HEK293 (cell line): ENCODE measurements at regions not wholly inside any gene's neighbourhood (a gene's known extent, or its start where the extent isn't known, plus 50 kb on each side); places are given as distances from the start of the nearest gene placed in this dataset.

ENCODE experiments used
- BCL11A ChIP-seq: fragments of 450-650 bp; formaldehyde crosslinking; IDR thresholded peaks from 2 replicates; pipeline ENCODE4 v1.5.1; 2016; ENCODE audit warnings: low read depth, missing biosample characterization, missing genetic modification characterization
- GLI2 ChIP-seq: fragments of 450-650 bp; formaldehyde crosslinking; IDR thresholded peaks from 2 replicates; pipeline ENCODE4; 2017; ENCODE audit warnings: missing biosample characterization, missing genetic modification characterization, low read depth, borderline replicate concordance
- HOXA7 ChIP-seq: sonication (generic); formaldehyde crosslinking; IDR thresholded peaks from 2 replicates; pipeline ENCODE4 v1.8.1; 2022; ENCODE audit warnings: missing genetic modification reagents, borderline replicate concordance
- IKZF3 ChIP-seq: fragments of 450-650 bp; IDR thresholded peaks from 2 replicates; pipeline ENCODE4 v1.5.0; 2018; ENCODE audit warnings: missing biosample characterization, mild to moderate bottlenecking, missing genetic modification characterization, moderate library complexity
- KLF8 ChIP-seq: fragments of 450-650 bp; formaldehyde crosslinking; IDR thresholded peaks from 2 replicates; pipeline ENCODE4 v1.5.1; 2016; ENCODE audit warnings: missing biosample characterization, missing genetic modification characterization
- MYNN ChIP-seq: fragments of 450-650 bp; formaldehyde crosslinking; IDR thresholded peaks from 2 replicates; pipeline ENCODE4 v1.5.1; 2016; ENCODE audit warnings: missing biosample characterization, missing genetic modification characterization, borderline replicate concordance
- TSHZ1 ChIP-seq: fragments of 450-650 bp; formaldehyde crosslinking; IDR thresholded peaks from 2 replicates; pipeline ENCODE4 v1.5.1; 2016; ENCODE audit warnings: missing biosample characterization, missing genetic modification characterization, borderline replicate concordance
- ZBTB1 ChIP-seq: fragments of 450-650 bp; formaldehyde crosslinking; IDR thresholded peaks from 2 replicates; pipeline ENCODE4 v1.5.1; 2016; ENCODE audit warnings: missing biosample characterization, missing genetic modification characterization
- ZBTB17 ChIP-seq: fragments of 450-650 bp; formaldehyde crosslinking; IDR thresholded peaks from 2 replicates; pipeline ENCODE4 v1.5.1; 2016; ENCODE audit warnings: missing biosample characterization, missing genetic modification characterization
- ZBTB21 ChIP-seq: fragments of 450-650 bp; formaldehyde crosslinking; IDR thresholded peaks from 2 replicates; pipeline ENCODE4 v1.5.1; 2017; ENCODE audit warnings: missing biosample characterization, missing genetic modification characterization
- ZEB2 ChIP-seq: fragments of 450-650 bp; formaldehyde crosslinking; IDR thresholded peaks from 2 replicates; pipeline ENCODE4 v1.5.1; 2016; ENCODE audit warnings: missing biosample characterization, missing genetic modification characterization
- ZFHX2 ChIP-seq: fragments of 450-650 bp; formaldehyde crosslinking; conservative IDR thresholded peaks from 2 replicates; pipeline ENCODE4 v1.5.1; 2016; ENCODE audit warnings: missing biosample characterization, missing genetic modification characterization
- ZFP37 ChIP-seq: fragments of 450-650 bp; formaldehyde crosslinking; IDR thresholded peaks from 2 replicates; pipeline ENCODE4 v1.5.1; 2016; ENCODE audit warnings: missing biosample characterization, missing genetic modification characterization
- ZNF146 ChIP-seq: fragments of 450-650 bp; formaldehyde crosslinking; IDR thresholded peaks from 2 replicates; pipeline ENCODE4 v1.5.1; 2016; ENCODE audit warnings: missing biosample characterization, missing genetic modification characterization
- ZNF175 ChIP-seq: fragments of 450-650 bp; formaldehyde crosslinking; IDR thresholded peaks from 2 replicates; pipeline ENCODE4 v1.5.1; 2016; ENCODE audit warnings: missing biosample characterization, missing genetic modification characterization
- ZNF2 ChIP-seq: fragments of 450-650 bp; formaldehyde crosslinking; IDR thresholded peaks from 2 replicates; pipeline ENCODE4 v1.5.1; 2016; ENCODE audit warnings: missing biosample characterization, missing genetic modification characterization
- ZNF223 ChIP-seq: fragments of 450-650 bp; formaldehyde crosslinking; IDR thresholded peaks from 2 replicates; pipeline ENCODE4 v1.5.1; 2016; ENCODE audit warnings: missing biosample characterization, missing genetic modification characterization
- ZNF24 ChIP-seq: fragments of 450-650 bp; formaldehyde crosslinking; IDR thresholded peaks from 2 replicates; pipeline ENCODE4 v1.5.1; 2016; ENCODE audit warnings: missing biosample characterization, missing genetic modification characterization
- ZNF292 ChIP-seq: fragments of 450-650 bp; formaldehyde crosslinking; IDR thresholded peaks from 2 replicates; pipeline ENCODE4 v1.5.1; 2016; ENCODE audit warnings: low read depth, missing biosample characterization, missing genetic modification characterization, borderline replicate concordance
- ZNF596 ChIP-seq: fragments of 450-650 bp; IDR thresholded peaks from 2 replicates; pipeline ENCODE4 v1.5.0; 2018; ENCODE audit warnings: missing biosample characterization, mild to moderate bottlenecking, missing genetic modification characterization, moderate library complexity
- ZNF629 ChIP-seq: fragments of 450-650 bp; formaldehyde crosslinking; IDR thresholded peaks from 2 replicates; pipeline ENCODE4 v1.5.1; 2017; ENCODE audit warnings: missing biosample characterization, missing genetic modification characterization
- ZNF658 ChIP-seq: fragments of 450-650 bp; formaldehyde crosslinking; IDR thresholded peaks from 2 replicates; pipeline ENCODE4; 2016; ENCODE audit warnings: missing biosample characterization, missing genetic modification characterization
- ZNF660 ChIP-seq: fragments of 450-650 bp; IDR thresholded peaks from 2 replicates; pipeline ENCODE4 v1.5.1; 2018; ENCODE audit warnings: missing biosample characterization, mild to moderate bottlenecking, missing genetic modification characterization
- ZNF692 ChIP-seq: fragments of 450-650 bp; formaldehyde crosslinking; IDR thresholded peaks from 2 replicates; pipeline ENCODE4 v1.5.1; 2016; ENCODE audit warnings: missing biosample characterization, missing genetic modification characterization
- ZNF785 ChIP-seq: fragments of 450-650 bp; formaldehyde crosslinking; IDR thresholded peaks from 2 replicates; pipeline ENCODE4 v1.5.1; 2016; ENCODE audit warnings: missing biosample characterization, missing genetic modification characterization
- ZNF791 ChIP-seq: fragments of 450-650 bp; formaldehyde crosslinking; IDR thresholded peaks from 2 replicates; pipeline ENCODE4 v1.5.1; 2016; ENCODE audit warnings: missing biosample characterization, missing genetic modification characterization
- ZNF843 ChIP-seq: fragments of 450-650 bp; formaldehyde crosslinking; IDR thresholded peaks from 2 replicates; pipeline ENCODE4 v1.5.1; 2016; ENCODE audit warnings: missing biosample characterization, missing genetic modification characterization
- ZXDB ChIP-seq: fragments of 450-650 bp; formaldehyde crosslinking; IDR thresholded peaks from 2 replicates; pipeline ENCODE4 v1.5.1; 2016; ENCODE audit warnings: missing biosample characterization, missing genetic modification characterization
- TF ChIP-seq, protein P1 (sequence below): fragments of 450-650 bp; formaldehyde crosslinking; IDR thresholded peaks from 2 replicates; pipeline ENCODE4 v1.5.1; 2016; ENCODE audit warnings: missing biosample characterization, missing genetic modification characterization, borderline replicate concordance
- TF ChIP-seq, protein P2 (sequence below): fragments of 450-650 bp; formaldehyde crosslinking; IDR thresholded peaks from 2 replicates; pipeline ENCODE4 v1.5.1; 2016; ENCODE audit warnings: missing biosample characterization, missing genetic modification characterization
- TF ChIP-seq, protein P3 (sequence below): fragments of 450-650 bp; formaldehyde crosslinking; IDR thresholded peaks from 2 replicates; pipeline ENCODE4 v1.5.1; 2017; ENCODE audit warnings: missing biosample characterization, missing genetic modification characterization

DNA sequence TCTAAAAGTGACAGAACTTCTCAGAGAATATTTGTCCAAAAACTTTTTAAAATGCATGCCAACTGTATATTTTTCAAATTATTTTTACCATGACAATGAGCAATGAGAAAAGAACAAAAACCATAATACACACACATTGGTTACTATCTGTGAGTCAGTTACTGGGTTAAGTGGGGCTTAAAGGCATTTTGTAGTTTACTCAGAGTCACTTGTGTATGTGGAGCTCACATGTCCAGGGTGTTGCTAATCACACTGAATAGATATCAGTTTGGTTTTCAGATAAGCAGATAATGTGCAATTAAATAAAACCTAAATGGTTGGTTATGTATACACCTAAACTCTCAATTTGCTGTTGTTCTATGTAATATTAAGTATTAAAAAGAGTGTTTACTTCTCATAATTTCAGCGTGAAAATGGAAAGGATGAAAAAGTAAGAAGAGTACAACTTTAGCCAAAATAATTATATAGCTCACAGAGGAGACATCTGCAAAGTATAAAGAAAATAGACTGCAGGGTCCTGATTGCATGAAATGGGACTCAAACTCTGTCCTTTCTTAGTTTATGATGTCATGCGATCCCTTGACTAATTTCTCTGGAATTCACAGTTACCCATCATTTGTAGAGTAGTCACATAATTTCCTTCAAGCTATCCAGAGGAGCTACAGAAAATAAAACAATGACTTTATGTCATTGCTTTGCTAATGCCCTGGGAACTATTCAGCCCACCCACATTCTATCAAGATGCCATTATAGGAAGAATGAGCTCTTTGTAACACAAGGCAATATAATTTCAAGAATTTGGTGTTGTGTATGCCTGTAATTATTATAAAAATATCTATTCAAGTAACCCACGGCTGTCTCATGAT lies 388.0 kb upstream of the ZNF608 start (continued):
- TF ChIP-seq TSHZ1 (tag by site-specific recombination), result peak; percentile 63; the same call in 1 of the 2 replicates
- TF ChIP-seq ZFHX2, result peak; percentile 21; the same call in 1 of the 2 replicates
- no peak for TF ChIP-seq ZFP37 (tag by site-specific recombination)
- TF ChIP-seq, protein P1, sequence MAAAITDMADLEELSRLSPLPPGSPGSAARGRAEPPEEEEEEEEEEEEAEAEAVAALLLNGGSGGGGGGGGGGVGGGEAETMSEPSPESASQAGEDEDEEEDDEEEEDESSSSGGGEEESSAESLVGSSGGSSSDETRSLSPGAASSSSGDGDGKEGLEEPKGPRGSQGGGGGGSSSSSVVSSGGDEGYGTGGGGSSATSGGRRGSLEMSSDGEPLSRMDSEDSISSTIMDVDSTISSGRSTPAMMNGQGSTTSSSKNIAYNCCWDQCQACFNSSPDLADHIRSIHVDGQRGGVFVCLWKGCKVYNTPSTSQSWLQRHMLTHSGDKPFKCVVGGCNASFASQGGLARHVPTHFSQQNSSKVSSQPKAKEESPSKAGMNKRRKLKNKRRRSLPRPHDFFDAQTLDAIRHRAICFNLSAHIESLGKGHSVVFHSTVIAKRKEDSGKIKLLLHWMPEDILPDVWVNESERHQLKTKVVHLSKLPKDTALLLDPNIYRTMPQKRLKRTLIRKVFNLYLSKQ (tag by site-specific recombination), result no peak
- peak; percentile 62; the same call in 1 of the 2 replicates for TF ChIP-seq ZNF843 (tag by site-specific recombination)
- peak; percentile 96 for TF ChIP-seq ZNF629 (tag by site-specific recombination)
- TF ChIP-seq BCL11A (tag by site-specific recombination), result 0 out of 2 replicates have a peak, but pooled peaks have one; percentile 33
- TF ChIP-seq ZNF24 (tag by site-specific recombination), result peak; percentile 64
- TF ChIP-seq, protein P2, sequence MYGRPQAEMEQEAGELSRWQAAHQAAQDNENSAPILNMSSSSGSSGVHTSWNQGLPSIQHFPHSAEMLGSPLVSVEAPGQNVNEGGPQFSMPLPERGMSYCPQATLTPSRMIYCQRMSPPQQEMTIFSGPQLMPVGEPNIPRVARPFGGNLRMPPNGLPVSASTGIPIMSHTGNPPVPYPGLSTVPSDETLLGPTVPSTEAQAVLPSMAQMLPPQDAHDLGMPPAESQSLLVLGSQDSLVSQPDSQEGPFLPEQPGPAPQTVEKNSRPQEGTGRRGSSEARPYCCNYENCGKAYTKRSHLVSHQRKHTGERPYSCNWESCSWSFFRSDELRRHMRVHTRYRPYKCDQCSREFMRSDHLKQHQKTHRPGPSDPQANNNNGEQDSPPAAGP (tag by site-specific recombination), result no peak
- no peak for TF ChIP-seq ZNF596 (tag by site-specific recombination)
- TF ChIP-seq ZNF785 (tag by site-specific recombination), result no peak
- TF ChIP-seq ZNF692, result peak; percentile 55; the same call in 1 of the 2 replicates
- no peak for TF ChIP-seq ZXDB (tag by site-specific recombination)
- TF ChIP-seq ZNF2 (tag by site-specific recombination), result no peak
- TF ChIP-seq ZNF223 (tag by site-specific recombination), result no peak
- TF ChIP-seq ZEB2 (tag by site-specific recombination), result peak; percentile 95
- no peak for TF ChIP-seq ZNF658 (tag by site-specific recombination)
- TF ChIP-seq GLI2 (tag by site-specific recombination), result peak; percentile 3; the same call in 1 of the 2 replicates
- TF ChIP-seq IKZF3, result peak; percentile 42; the same call in 1 of the 2 replicates
- no peak for TF ChIP-seq HOXA7 (CRISPR knock-in tag)
- TF ChIP-seq ZNF292, result no peak
- TF ChIP-seq ZNF660 (tag by site-specific recombination), result peak; percentile 65
- TF ChIP-seq ZBTB21, result peak; percentile 93
- no peak for TF ChIP-seq MYNN
- TF ChIP-seq ZBTB1 (tag by site-specific recombination), result no peak
- TF ChIP-seq ZNF175, result no peak
- no peak for TF ChIP-seq ZNF791 (tag by site-specific recombination)
- TF ChIP-seq KLF8 (tag by site-specific recombination), result peak; percentile 53; the same call in 1 of the 2 replicates
- TF ChIP-seq, protein P3, sequence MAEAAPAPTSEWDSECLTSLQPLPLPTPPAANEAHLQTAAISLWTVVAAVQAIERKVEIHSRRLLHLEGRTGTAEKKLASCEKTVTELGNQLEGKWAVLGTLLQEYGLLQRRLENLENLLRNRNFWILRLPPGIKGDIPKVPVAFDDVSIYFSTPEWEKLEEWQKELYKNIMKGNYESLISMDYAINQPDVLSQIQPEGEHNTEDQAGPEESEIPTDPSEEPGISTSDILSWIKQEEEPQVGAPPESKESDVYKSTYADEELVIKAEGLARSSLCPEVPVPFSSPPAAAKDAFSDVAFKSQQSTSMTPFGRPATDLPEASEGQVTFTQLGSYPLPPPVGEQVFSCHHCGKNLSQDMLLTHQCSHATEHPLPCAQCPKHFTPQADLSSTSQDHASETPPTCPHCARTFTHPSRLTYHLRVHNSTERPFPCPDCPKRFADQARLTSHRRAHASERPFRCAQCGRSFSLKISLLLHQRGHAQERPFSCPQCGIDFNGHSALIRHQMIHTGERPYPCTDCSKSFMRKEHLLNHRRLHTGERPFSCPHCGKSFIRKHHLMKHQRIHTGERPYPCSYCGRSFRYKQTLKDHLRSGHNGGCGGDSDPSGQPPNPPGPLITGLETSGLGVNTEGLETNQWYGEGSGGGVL, result peak; percentile 38; the same call in 1 of the 2 replicates
- peak; percentile 58 for TF ChIP-seq ZBTB17 (tag by site-specific recombination)
- TF ChIP-seq ZNF146 (tag by site-specific recombination), result no peak
